GM18873 (cell line): ENCODE measurements at regions not wholly inside any gene's neighbourhood (a gene's known extent, or its start where the extent isn't known, plus 50 kb on each side); places are given as distances from the start of the nearest gene placed in this dataset.
A peak's percentile ranks its signal among the peaks of the same experiment; 100 is the strongest.

Experiments
- ATAC-seq: cut with Tn5 transposase; IDR thresholded peaks from one replicate; pipeline ENCODE4 v1.9.1; 2021; ENCODE audit warnings: mild to moderate bottlenecking, moderate library complexity, moderate number of reproducible peaks; ENCODE audit not compliant: unreplicated experiment, low FRiP score

GRCh38 chr3:102176333-102177050 lies 258.3 kb upstream of the ZPLD1 start:
- ATAC-seq: no peak

GRCh38 chr3:102177075-102177755 lies 257.6 kb upstream of the ZPLD1 start:
- no peak for ATAC-seq

GRCh38 chr3:102178817-102179216 lies 256.0 kb upstream of the ZPLD1 start:
- no peak for ATAC-seq

DNA sequence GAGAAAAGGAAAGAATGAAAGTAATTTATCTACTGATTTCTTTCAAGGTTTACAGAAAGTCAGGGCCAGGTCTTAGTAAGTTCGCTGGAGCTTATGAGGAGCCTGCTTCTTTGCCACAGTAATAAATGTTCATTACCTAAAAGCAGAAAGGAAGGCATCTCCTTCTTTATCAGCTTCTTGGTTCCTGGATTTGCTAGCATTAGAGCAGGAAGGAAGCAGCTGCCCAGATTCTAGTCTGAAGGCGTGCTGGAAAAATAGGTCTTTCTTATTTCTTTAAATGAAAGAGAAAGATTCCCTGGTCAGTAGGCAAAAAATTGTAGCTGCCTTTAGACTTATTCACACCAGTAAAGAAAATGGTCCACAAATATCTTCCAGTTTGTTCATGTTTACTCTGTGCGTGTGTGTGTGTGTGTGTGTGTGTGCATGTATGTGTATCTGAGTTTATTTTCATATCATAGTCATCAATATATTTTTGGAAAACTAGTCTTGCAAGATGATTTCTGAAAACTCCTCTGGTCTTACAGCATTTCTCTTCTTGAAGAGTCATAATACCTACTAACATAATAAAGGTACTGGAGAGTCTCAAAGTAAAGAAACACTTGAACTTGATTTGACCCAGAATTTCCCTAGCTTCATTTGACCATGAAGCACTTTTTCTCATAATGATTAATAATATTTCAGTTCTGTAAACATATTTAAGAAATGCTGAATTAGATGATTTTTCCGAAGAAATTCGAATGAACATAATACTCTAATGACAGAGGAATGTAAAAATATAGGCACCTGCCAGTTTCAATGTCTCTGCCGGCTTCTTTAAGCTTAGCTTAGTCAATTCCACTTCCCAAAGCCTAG lies 255.3 kb upstream of the ZPLD1 start:
- peak; percentile 40 for ATAC-seq

DNA sequence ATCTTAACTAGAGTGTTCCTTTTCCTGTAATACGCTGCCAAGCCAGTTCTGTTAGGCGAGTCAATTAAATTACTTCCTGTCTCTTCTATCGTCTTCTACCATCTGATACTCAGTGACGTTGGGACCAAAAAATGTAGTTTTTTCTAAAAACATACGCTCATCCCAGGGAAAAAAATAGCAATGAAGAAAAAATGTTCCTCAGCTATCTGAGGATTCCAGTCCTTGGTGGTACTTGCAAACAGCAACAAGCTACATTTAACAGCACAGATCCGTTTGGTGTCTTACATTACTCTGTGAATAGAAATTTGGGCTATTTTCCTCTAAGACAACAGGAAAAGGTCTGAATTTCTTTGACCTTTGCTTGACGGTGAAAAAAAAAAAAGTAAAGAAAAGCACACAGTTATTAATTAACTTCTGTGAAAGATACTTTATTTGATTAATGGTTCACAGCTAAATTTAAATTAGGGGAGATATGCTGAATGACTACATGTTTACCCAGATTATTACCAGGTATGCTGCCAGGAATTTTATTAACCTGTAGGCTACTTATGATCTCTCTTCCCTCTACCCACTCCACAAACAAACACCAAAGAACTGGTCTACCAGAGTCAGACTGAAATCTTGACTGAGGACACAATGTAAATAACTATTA lies 254.4 kb upstream of the ZPLD1 start:
- ATAC-seq: peak; percentile 19

GRCh38 chr3:102181175-102181920 lies 253.5 kb upstream of the ZPLD1 start:
- ATAC-seq: no peak

GRCh38 chr3:102182162-102182561 lies 252.7 kb upstream of the ZPLD1 start:
- ATAC-seq: no peak

- no peak for ATAC-seq
These were observed 251.6 kb upstream of the ZPLD1 start for GRCh38 chr3:102183186-102183585.

DNA sequence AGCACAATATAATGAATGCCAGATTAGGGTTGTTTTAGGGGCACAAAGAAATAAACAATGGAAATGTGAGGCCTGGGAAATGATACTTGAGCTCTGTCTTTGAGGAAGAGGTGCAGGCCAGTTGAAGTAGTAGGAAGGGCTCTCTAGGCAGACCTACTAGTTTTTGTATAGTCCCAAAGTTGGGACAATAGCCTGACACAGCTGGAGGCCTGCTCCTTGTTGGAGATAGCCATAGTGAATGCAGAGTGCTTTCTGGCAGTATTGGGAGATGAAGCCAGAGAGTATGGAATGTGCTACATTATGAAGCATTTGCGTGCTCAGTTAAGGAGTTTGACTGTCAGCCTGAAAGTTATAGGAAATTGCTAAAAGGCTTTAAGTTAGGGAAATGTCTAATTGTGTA lies 251.2 kb upstream of the ZPLD1 start:
- no peak for ATAC-seq

DNA sequence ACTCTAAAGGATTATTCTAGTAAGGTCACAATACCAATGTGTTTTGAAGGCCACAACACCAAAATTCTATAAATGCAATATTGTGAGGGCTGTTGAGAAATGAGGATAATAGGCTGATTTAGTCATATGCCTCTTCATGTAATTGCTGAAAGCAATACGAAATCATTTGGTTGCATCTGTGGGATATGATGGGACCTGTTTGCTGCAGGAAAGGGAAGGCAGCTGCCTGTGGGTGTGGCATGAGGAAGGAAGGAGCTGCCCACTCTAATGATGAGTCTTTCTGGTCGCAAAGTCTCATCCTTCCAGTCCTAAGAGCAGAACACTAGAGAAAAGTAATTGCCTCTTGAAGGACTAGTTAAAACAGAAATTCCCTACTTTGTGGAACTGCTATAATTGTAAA lies 245.3 kb upstream of the ZPLD1 start:
- no peak for ATAC-seq

- no peak for ATAC-seq
These were observed 244.7 kb upstream of the ZPLD1 start for GRCh38 chr3:102189956-102190723.

GRCh38 chr3:102192575-102192974 lies 242.2 kb upstream of the ZPLD1 start:
- no peak for ATAC-seq

DNA sequence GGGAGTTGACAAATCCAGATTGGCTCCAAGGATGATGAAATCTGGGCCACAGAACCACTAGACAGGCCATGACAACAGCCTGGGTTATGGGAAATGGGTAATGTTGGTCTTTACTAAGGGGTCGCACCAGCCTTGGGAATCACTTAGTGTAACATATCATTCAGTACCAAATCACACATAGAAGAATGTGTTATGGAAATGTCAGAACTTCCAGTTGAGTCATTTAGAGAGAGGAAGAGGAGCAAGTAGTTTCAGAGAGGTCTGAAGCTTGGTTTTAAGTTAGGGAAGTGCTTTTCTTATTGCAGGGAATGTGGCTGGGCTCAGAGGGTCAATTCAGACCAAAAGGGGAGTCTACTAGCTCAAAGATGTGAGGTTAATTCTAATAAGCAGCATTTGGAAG lies 241.6 kb upstream of the ZPLD1 start:
- ATAC-seq: no peak

DNA sequence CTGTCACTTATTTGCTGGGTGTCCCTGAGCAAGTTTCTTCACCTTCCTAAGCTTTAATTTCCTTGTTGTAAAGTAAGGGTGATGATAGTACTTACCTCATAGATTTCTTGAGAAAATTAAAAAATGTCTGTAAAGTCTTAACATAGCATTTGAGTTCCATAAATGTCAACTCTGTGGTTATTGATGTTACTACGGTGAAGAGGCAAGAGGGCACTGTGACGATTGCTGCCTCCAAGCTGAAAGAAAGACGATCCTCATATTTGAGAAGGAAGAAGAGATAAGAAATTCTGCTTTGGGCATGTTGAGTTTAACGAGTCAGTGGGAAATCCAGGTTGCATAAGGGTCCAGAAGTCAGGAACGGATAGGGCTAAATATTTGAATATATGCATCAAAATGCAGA lies 240.8 kb upstream of the ZPLD1 start:
- ATAC-seq: no peak

DNA sequence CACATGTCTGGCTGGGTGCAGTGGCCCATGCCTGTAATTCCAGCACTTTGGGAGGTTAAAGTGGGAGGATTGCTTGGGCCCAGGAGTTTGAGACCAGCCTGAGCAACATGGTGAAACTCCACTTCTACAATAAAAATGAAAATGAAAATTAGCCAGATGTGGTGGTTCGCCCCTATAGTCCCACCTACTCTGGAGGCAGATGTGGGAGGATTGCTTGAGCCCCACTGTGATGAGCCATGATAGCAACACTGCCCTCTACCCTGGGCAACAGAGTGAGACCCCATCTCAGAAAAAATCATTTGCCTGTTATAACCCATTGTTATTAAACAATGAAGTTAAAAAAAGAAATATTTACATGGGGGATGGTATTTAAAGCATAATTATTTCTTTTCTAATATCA lies 240.1 kb upstream of the ZPLD1 start:
- ATAC-seq: no peak

- no peak for ATAC-seq
These were observed 239.4 kb upstream of the ZPLD1 start for GRCh38 chr3:102195198-102195948.

DNA sequence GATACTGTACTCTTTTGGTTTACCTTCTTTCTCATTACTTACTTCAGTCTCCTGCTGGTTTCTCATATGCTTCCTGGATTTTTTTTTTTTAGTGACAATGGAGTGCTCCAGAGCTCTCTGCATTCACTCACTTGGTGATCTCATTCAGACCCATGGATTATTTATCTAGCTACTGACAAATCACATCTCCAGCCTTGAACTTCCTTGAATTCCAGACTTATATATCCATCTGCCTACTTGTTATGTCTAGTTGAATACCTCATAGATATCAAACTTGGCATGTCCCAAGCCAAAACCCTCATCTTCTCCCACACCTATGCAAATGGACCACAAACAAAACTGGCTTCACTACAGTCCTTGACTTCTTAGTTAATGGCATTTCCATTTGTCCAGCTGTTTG lies 234.7 kb upstream of the ZPLD1 start:
- ATAC-seq: no peak

- ATAC-seq: no peak
These were observed 234.3 kb upstream of the ZPLD1 start for GRCh38 chr3:102200560-102200959.

- ATAC-seq: no peak
These were observed 229.2 kb upstream of the ZPLD1 start for GRCh38 chr3:102205647-102206046.
